ENCODE measurements at regions not wholly inside any gene's neighbourhood (a gene's known extent, or its start where the extent isn't known, plus 50 kb on each side); places are given as distances from the start of the nearest gene placed in this dataset.
"Not testable (repeated sequence)": the region's sequence is repeated elsewhere in the genome, so short reads cannot be mapped to it uniquely, and the experiment has no call there.

GRCh38 chr2:208615675-208616074 lies 209.1 kb downstream of the PTH2R start:
- not testable (repeated sequence) for TF ChIP-seq CTCF (IDR thresholded peaks at IDR 0.05; ENCODE audit: low read depth, low read length, poor library complexity, severe bottlenecking); EZH2phosphoT487 (IDR thresholded peaks at IDR 0.05; ENCODE audit: borderline replicate concordance, low read length)
